H1 (cell line): ENCODE measurements at regions not wholly inside any gene's neighbourhood (a gene's known extent, or its start where the extent isn't known, plus 50 kb on each side); places are given as distances from the start of the nearest gene placed in this dataset.

Experiments used
- CHD1 ChIP-seq: IDR thresholded peaks from 2 replicates; pipeline ENCODE4 v1.6.1; 2012; ENCODE audit warnings: low read depth, low read length, improper control_type of control experiment
- CHD2 ChIP-seq: IDR thresholded peaks from 2 replicates; pipeline ENCODE4 v1.6.1; 2012; ENCODE audit warnings: low read length, improper control_type of control experiment
- EGR1 ChIP-seq: IDR thresholded peaks from 2 replicates; pipeline ENCODE4 v1.6.1; 2011; ENCODE audit warnings: low read depth, low read length, borderline replicate concordance
- POLR2AphosphoS5 ChIP-seq: IDR thresholded peaks from 2 replicates; pipeline ENCODE4 v1.6.1; 2011; ENCODE audit warnings: low read depth, low read length
- RBBP5 ChIP-seq: IDR thresholded peaks from 2 replicates; pipeline ENCODE4 v1.7.1; 2012; ENCODE audit warnings: low read depth, mild to moderate bottlenecking, inconsistent platforms, low read length, moderate library complexity, borderline replicate concordance
- SAP30 ChIP-seq: fragments of 300-600 bp; sonication (generic); IDR thresholded peaks from 2 replicates; pipeline ENCODE4 v1.7.1; 2012; ENCODE audit warnings: low read length, moderate library complexity, mild to moderate bottlenecking, inconsistent platforms; ENCODE audit not compliant: insufficient read depth, insufficient replicate concordance
- SIRT6 ChIP-seq: IDR thresholded peaks from one replicate; pipeline ENCODE4 v1.7.1; 2012; ENCODE audit warnings: low read length, inconsistent platforms
- TAF1 ChIP-seq: IDR thresholded peaks from 2 replicates; pipeline ENCODE4 v1.6.1; 2011; ENCODE audit warnings: mild to moderate bottlenecking, low read depth, low read length
- ZNF274 ChIP-seq: IDR thresholded peaks from 2 replicates; pipeline ENCODE4 v1.7.0; 2012; ENCODE audit warnings: low read length, borderline replicate concordance; ENCODE audit errors: extremely low read depth
- TF ChIP-seq, protein P1 (sequence below): IDR thresholded peaks from 2 replicates; pipeline ENCODE4 v1.6.1; 2012; ENCODE audit warnings: inconsistent platforms
- TF ChIP-seq, protein P2 (sequence below), 3 experiments: IDR thresholded peaks; 1 replicate in 2 of 3; 2 replicates in 1 of 3; pipeline versions ENCODE4 v1.5.1 to v1.6.1; 2011; ENCODE audit warnings: low read length in 3 of 3, mild to moderate bottlenecking in 3 of 3, inconsistent platforms in 2 of 3, low read depth in 1 of 3, moderate library complexity in 1 of 3; ENCODE audit not compliant: insufficient read depth in 1 of 3; ENCODE audit errors: control extremely low read depth in 1 of 3

- TF ChIP-seq POLR2AphosphoS5 (no peak), RBBP5 (no peak), ZNF274 (no peak), CHD2 (no peak), SAP30 (no peak), EGR1 (no peak), CHD1 (no peak), SIRT6 (no peak), TAF1 (no peak)
- TF ChIP-seq, protein P1, sequence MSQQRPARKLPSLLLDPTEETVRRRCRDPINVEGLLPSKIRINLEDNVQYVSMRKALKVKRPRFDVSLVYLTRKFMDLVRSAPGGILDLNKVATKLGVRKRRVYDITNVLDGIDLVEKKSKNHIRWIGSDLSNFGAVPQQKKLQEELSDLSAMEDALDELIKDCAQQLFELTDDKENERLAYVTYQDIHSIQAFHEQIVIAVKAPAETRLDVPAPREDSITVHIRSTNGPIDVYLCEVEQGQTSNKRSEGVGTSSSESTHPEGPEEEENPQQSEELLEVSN, result no peak
- TF ChIP-seq, protein P2, sequence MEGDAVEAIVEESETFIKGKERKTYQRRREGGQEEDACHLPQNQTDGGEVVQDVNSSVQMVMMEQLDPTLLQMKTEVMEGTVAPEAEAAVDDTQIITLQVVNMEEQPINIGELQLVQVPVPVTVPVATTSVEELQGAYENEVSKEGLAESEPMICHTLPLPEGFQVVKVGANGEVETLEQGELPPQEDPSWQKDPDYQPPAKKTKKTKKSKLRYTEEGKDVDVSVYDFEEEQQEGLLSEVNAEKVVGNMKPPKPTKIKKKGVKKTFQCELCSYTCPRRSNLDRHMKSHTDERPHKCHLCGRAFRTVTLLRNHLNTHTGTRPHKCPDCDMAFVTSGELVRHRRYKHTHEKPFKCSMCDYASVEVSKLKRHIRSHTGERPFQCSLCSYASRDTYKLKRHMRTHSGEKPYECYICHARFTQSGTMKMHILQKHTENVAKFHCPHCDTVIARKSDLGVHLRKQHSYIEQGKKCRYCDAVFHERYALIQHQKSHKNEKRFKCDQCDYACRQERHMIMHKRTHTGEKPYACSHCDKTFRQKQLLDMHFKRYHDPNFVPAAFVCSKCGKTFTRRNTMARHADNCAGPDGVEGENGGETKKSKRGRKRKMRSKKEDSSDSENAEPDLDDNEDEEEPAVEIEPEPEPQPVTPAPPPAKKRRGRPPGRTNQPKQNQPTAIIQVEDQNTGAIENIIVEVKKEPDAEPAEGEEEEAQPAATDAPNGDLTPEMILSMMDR (IDR thresholded peaks at IDR 0.05; ENCODE audit: control extremely low read depth in 1 of 3, insufficient read depth in 1 of 3, low read depth in 1 of 3, low read length in 3 of 3), result no peak
Observed at GRCh38 chr2:226184940-226185615, 614.5 kb downstream of the IRS1 start.
